ENCODE measurements at regions not wholly inside any gene's neighbourhood (a gene's known extent, or its start where the extent isn't known, plus 50 kb on each side); places are given as distances from the start of the nearest gene placed in this dataset.

DNA sequence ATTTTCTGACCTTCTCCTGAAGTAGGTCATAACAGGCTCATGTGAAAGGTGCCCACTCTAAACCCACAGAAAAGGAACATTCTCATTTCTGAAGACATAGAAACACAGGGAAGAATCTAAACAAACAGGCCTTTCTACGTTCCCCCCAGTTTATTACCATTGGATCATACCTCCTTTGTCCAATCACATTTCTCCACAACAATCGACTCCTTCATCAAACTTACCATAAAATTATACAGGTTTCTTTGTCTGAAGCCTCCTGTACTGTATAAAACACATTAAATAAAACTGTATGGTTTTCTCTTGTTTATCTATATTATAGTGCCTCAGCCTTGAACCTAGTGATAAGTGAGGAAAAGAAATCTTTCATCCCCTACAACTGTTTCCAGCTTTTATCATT lies 340.7 kb downstream of the ENC1 start:
- no peaks in the 10 kb centered on the region for H3K9me3 ChIP-seq
- TF ChIP-seq, protein P1, sequence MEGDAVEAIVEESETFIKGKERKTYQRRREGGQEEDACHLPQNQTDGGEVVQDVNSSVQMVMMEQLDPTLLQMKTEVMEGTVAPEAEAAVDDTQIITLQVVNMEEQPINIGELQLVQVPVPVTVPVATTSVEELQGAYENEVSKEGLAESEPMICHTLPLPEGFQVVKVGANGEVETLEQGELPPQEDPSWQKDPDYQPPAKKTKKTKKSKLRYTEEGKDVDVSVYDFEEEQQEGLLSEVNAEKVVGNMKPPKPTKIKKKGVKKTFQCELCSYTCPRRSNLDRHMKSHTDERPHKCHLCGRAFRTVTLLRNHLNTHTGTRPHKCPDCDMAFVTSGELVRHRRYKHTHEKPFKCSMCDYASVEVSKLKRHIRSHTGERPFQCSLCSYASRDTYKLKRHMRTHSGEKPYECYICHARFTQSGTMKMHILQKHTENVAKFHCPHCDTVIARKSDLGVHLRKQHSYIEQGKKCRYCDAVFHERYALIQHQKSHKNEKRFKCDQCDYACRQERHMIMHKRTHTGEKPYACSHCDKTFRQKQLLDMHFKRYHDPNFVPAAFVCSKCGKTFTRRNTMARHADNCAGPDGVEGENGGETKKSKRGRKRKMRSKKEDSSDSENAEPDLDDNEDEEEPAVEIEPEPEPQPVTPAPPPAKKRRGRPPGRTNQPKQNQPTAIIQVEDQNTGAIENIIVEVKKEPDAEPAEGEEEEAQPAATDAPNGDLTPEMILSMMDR (IDR thresholded peaks at IDR 0.05), result no peak
- no peak overlapping the region for H3K4me3 ChIP-seq (ENCODE audit: low read depth in 1 of 2, low read length in 1 of 2)
- H3K27me3 ChIP-seq, result peaks cover 7% of the 10 kb centered on the region
- H3K27ac ChIP-seq, result no peak overlapping the region
- no peaks in the 10 kb centered on the region for H3K36me3 ChIP-seq
- H3K4me1 ChIP-seq (ENCODE audit: control insufficient read depth in 1 of 2, insufficient read depth in 1 of 2, low read depth in 1 of 2, low read length in 1 of 2), result no peaks in the 10 kb centered on the region

DNA sequence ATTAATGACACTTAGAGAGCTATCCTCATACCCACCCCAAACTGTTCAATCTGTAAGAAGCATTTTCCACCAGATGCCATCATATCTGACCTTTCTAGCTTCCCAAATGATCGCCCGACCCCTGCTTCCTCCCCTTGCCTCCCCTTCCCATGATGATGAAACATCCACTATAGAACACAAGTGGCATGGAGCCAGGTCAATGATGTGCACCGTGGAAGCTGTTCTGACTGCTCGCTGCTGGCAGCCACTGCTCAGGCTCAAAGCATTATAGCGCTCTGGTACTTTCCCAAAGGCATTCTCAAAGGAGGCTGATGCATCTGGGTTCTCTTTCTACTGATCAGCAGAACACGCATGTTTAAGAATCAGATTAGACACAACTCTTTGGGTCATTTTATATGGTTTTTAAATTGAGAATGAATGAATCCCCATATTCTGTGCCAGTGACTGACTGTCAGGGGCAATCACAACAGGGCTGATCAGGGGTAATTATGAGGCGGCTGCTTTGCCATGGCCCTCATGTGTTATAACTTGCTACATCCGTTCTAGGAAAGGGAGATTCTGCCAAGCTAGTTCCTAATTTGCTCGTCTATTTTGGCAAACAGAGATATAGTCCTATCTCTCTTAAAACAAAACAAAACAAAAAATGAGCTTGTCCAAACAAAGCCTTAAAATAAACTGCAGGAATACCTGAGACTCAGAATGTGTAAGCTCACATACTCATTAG lies 343.7 kb downstream of the ENC1 start:
- Histone ChIP-seq H3K4me1 (ENCODE audit: control insufficient read depth in 1 of 2, insufficient read depth in 1 of 2, low read depth in 1 of 2, low read length in 1 of 2) (peaks cover 0 to 6% of the 10 kb centered on the region in 2 experiments), H3K27ac (no peak overlapping the region), H3K9me3 (no peaks in the 10 kb centered on the region), H3K4me3 (ENCODE audit: low read depth in 1 of 2, low read length in 1 of 2) (no peak overlapping the region), H3K36me3 (no peaks in the 10 kb centered on the region), H3K27me3 (peaks cover 7% of the 10 kb centered on the region)
- TF ChIP-seq, protein P1 (IDR thresholded peaks at IDR 0.05), result no peak

DNA sequence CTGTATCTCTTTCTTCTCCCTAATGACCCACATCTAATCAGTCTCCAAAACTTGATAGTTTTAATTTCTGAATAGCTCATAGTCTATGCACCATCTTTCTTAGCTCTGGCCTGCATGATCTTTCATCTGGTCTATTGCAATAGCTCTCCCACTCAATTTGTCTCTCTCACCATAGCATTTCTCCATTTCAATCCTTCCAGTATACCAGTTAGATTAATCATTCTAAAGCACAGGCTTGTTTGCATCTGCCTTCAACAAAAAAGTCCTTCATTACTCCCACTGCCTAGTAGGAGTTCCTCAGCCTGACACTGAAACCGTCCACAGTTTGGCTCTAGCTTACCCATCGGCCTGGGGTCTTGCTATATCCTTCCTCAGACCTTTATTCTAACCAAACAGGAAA lies 344.9 kb downstream of the ENC1 start:
- peaks cover 0 to 6% of the 10 kb centered on the region in 2 experiments for H3K4me1 ChIP-seq (ENCODE audit: control insufficient read depth in 1 of 2, insufficient read depth in 1 of 2, low read depth in 1 of 2, low read length in 1 of 2)
- no peak overlapping the region for H3K27ac ChIP-seq
- TF ChIP-seq, protein P1 (IDR thresholded peaks at IDR 0.05), result no peak
- no peaks in the 10 kb centered on the region for H3K36me3 ChIP-seq
- no peak overlapping the region for H3K4me3 ChIP-seq (ENCODE audit: low read depth in 1 of 2, low read length in 1 of 2)
- H3K9me3 ChIP-seq, result no peaks in the 10 kb centered on the region
- peaks cover 11% of the 10 kb centered on the region for H3K27me3 ChIP-seq

DNA sequence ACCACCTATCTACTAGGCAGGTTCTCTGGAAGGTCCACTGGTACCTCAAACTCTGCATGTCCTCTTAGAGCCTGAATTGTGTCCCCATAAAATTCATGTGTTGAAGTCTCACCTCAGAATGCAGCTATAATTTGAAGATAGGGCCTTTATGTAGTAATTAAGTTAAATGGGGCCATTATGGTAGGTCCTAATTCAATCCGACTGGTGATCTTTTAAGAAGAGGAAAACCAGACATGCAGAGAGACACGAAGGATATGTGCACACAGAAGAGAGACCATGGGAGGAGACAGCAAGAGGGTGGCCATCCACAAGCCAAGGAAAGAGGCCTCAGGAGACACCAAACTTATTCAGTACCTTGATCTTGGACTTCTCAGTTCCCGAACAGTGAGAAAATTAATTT lies 345.4 kb downstream of the ENC1 start:
- Histone ChIP-seq H3K27me3 (peaks cover 11% of the 10 kb centered on the region), H3K36me3 (no peaks in the 10 kb centered on the region), H3K27ac (no peak overlapping the region), H3K4me1 (ENCODE audit: control insufficient read depth in 1 of 2, insufficient read depth in 1 of 2, low read depth in 1 of 2, low read length in 1 of 2) (peaks cover 0 to 6% of the 10 kb centered on the region in 2 experiments), H3K4me3 (ENCODE audit: low read depth in 1 of 2, low read length in 1 of 2) (no peak overlapping the region), H3K9me3 (no peaks in the 10 kb centered on the region)
- TF ChIP-seq, protein P1 (IDR thresholded peaks at IDR 0.05), result no peak

GRCh38 chr5:74294231-74294705 lies 346.3 kb downstream of the ENC1 start:
- Histone ChIP-seq H3K4me3 (ENCODE audit: low read depth in 1 of 2, low read length in 1 of 2) (no peak overlapping the region), H3K36me3 (no peaks in the 10 kb centered on the region), H3K9me3 (no peaks in the 10 kb centered on the region), H3K4me1 (ENCODE audit: control insufficient read depth in 1 of 2, insufficient read depth in 1 of 2, low read depth in 1 of 2, low read length in 1 of 2) (peaks cover 0 to 6% of the 10 kb centered on the region in 2 experiments), H3K27me3 (peaks cover 11% of the 10 kb centered on the region), H3K27ac (peak overlapping the region; percentile 45)
- TF ChIP-seq, protein P1 (IDR thresholded peaks at IDR 0.05), result no peak

Data from neutrophil (primary cell).